H9 (cell line): ENCODE measurements at regions not wholly inside any gene's neighbourhood (a gene's known extent, or its start where the extent isn't known, plus 50 kb on each side); places are given as distances from the start of the nearest gene placed in this dataset.

Experiments used
- DNase-seq: peaks from one replicate; pipeline ENCODE4 v3.0.0-alpha.2; 2017
- H2AFZ ChIP-seq: one replicate; pipeline ENCODE4 v1.6.1; 2013; ENCODE audit warnings: mild to moderate bottlenecking, low read length, control low read depth, moderate library complexity
- H2AK5ac ChIP-seq: 2 replicates; pipeline ENCODE4 v1.6.1; 2013; ENCODE audit warnings: low read length, control low read depth, mixed read lengths; ENCODE audit not compliant: insufficient read length
- H2BK120ac ChIP-seq: one replicate; pipeline ENCODE4 v1.6.1; 2013; ENCODE audit warnings: low read depth, mild to moderate bottlenecking, low read length, control low read depth, inconsistent platforms; ENCODE audit not compliant: poor library complexity, severe bottlenecking
- H2BK12ac ChIP-seq: 2 replicates; pipeline ENCODE4 v1.6.1; 2013; ENCODE audit warnings: low read length, control low read depth, mixed read lengths, low read depth; ENCODE audit not compliant: insufficient read length
- H2BK15ac ChIP-seq: 2 replicates; pipeline ENCODE4 v1.6.1; 2013; ENCODE audit warnings: low read depth, low read length, control low read depth
- H2BK20ac ChIP-seq: one replicate; pipeline ENCODE4 v1.6.1; 2013; ENCODE audit warnings: low read depth, mild to moderate bottlenecking, low read length, control low read depth, inconsistent platforms; ENCODE audit not compliant: poor library complexity, severe bottlenecking
- H2BK5ac ChIP-seq: 2 replicates; pipeline ENCODE4 v1.6.1; 2013; ENCODE audit warnings: low read length, control low read depth, mixed read lengths; ENCODE audit not compliant: insufficient read length
- H3K14ac ChIP-seq: 2 replicates; pipeline ENCODE4 v1.6.1; 2013; ENCODE audit warnings: low read length, control low read depth; ENCODE audit not compliant: insufficient read depth
- H3K18ac ChIP-seq: 2 replicates; pipeline ENCODE4 v1.6.1; 2013; ENCODE audit warnings: low read depth, mild to moderate bottlenecking, mixed read lengths, low read length, control low read depth; ENCODE audit not compliant: insufficient read length
- H3K23ac ChIP-seq: 2 replicates; pipeline ENCODE4 v1.6.1; 2013; ENCODE audit warnings: low read length, control low read depth, mixed read lengths, low read depth; ENCODE audit not compliant: insufficient read length
- H3K23me2 ChIP-seq: 2 replicates; pipeline ENCODE4 v1.6.1; 2013; ENCODE audit warnings: low read depth, mild to moderate bottlenecking, mixed read lengths, low read length, control low read depth; ENCODE audit not compliant: insufficient read length, poor library complexity, severe bottlenecking
- H3K27ac ChIP-seq: 2 replicates; pipeline ENCODE4 v1.5.1; 2013; ENCODE audit warnings: low read length, control low read depth, mixed read lengths, low read depth; ENCODE audit not compliant: insufficient read length
- H3K27me3 ChIP-seq: 2 replicates; pipeline ENCODE4 v1.6.1; 2013; ENCODE audit warnings: low read length, control low read depth, inconsistent platforms; ENCODE audit not compliant: insufficient read depth
- H3K4ac ChIP-seq: 2 replicates; pipeline ENCODE4 v1.6.1; 2013; ENCODE audit warnings: low read depth, mild to moderate bottlenecking, control low read depth, inconsistent platforms, low read length, moderate library complexity
- H3K4me1 ChIP-seq: 2 replicates; pipeline ENCODE4 v1.6.1; 2013; ENCODE audit warnings: low read length, control low read depth, inconsistent platforms; ENCODE audit not compliant: insufficient read depth
- H3K4me2 ChIP-seq: 2 replicates; pipeline ENCODE4 v1.6.1; 2013; ENCODE audit warnings: low read length, control low read depth, mixed read lengths; ENCODE audit not compliant: insufficient read length, insufficient read depth
- H3K56ac ChIP-seq: 2 replicates; pipeline ENCODE4 v1.6.1; 2013; ENCODE audit warnings: low read depth, mild to moderate bottlenecking, mixed read lengths, low read length, control low read depth; ENCODE audit not compliant: insufficient read length
- H3K79me1 ChIP-seq: 2 replicates; pipeline ENCODE4 v1.6.1; 2013; ENCODE audit warnings: low read depth, mild to moderate bottlenecking, moderate library complexity, low read length, control low read depth, inconsistent platforms; ENCODE audit not compliant: insufficient read depth, poor library complexity, severe bottlenecking
- H3K79me2 ChIP-seq: 2 replicates; pipeline ENCODE4 v1.6.1; 2013; ENCODE audit warnings: low read length, control low read depth, inconsistent platforms; ENCODE audit not compliant: insufficient read depth
- H3K9ac ChIP-seq: 2 replicates; pipeline ENCODE4 v1.6.1; 2013; ENCODE audit warnings: low read length, control low read depth, mixed read lengths; ENCODE audit not compliant: insufficient read length; ENCODE audit errors: extremely low read depth
- H3K9me3 ChIP-seq: one replicate; pipeline ENCODE4 v1.6.1; 2013; ENCODE audit warnings: low read depth, low read length, inconsistent platforms; ENCODE audit not compliant: control insufficient read depth
- H3T11ph ChIP-seq: one replicate; pipeline ENCODE4 v1.6.1; 2013; ENCODE audit warnings: mild to moderate bottlenecking, low read length, control low read depth, inconsistent platforms
- H4K20me1 ChIP-seq: one replicate; pipeline ENCODE4 v1.6.1; 2013; ENCODE audit not compliant: control insufficient read depth, insufficient read length, insufficient read depth
- H4K5ac ChIP-seq: 2 replicates; pipeline ENCODE4 v1.6.1; 2013; ENCODE audit warnings: low read depth, mild to moderate bottlenecking, mixed read lengths, low read length, control low read depth; ENCODE audit not compliant: insufficient read length
- H4K8ac ChIP-seq: replicated peaks from 2 replicates; pipeline ENCODE4 v1.6.1; 2013; ENCODE audit warnings: low read length, control low read depth, mixed read lengths, low read depth; ENCODE audit not compliant: insufficient read length
- H4K91ac ChIP-seq: 2 replicates; pipeline ENCODE4 v1.6.1; 2013; ENCODE audit warnings: low read depth, mild to moderate bottlenecking, moderate library complexity, mixed read lengths, low read length, control low read depth; ENCODE audit not compliant: insufficient read length
- H3K27ac Mint-ChIP-seq, 3 experiments: 2 replicates in 2 of 3; 3 replicates in 1 of 3; pipeline ENCODE4 v1.8.0; 2020 to 2021; ENCODE audit warnings: mixed read lengths in 3 of 3, mild to moderate bottlenecking in 1 of 3, moderate library complexity in 1 of 3
- H3K27me3 Mint-ChIP-seq: 2 replicates; pipeline ENCODE4 v1.8.0; 2021; ENCODE audit warnings: low read depth, mild to moderate bottlenecking, moderate library complexity, mixed read lengths
- H3K36me3 Mint-ChIP-seq, 3 experiments: 2 replicates in 2 of 3; 3 replicates in 1 of 3; pipeline ENCODE4 v1.8.0; 2020 to 2021; ENCODE audit warnings: low read depth in 3 of 3, mixed read lengths in 3 of 3; ENCODE audit not compliant: insufficient read depth in 1 of 3
- H3K4me1 Mint-ChIP-seq, 2 experiments: 2 replicates each; pipeline ENCODE4 v1.8.0; 2020; ENCODE audit warnings: mixed read lengths in 2 of 2
- H3K4me3 Mint-ChIP-seq, 2 experiments: 2 replicates in 1 of 2; 3 replicates in 1 of 2; pipeline ENCODE4 v1.8.0; 2020 to 2021; ENCODE audit warnings: mild to moderate bottlenecking in 2 of 2, mixed read lengths in 2 of 2, moderate library complexity in 1 of 2
- H3K9me3 Mint-ChIP-seq, 2 experiments: 2 replicates in 1 of 2; 3 replicates in 1 of 2; pipeline ENCODE4 v1.8.0; 2020; ENCODE audit warnings: mild to moderate bottlenecking in 2 of 2, mixed read lengths in 2 of 2, moderate library complexity in 1 of 2
- CTCF ChIP-seq: fragments of 200-600 bp; sonication (generic); conservative IDR thresholded peaks from 3 replicates; pipeline ENCODE4 v1.8.0; 2021; ENCODE audit warnings: antibody characterized with exemption, mild to moderate bottlenecking
- WGBS: extraction: QIAGEN DNeasy Blood & Tissue Kit; methylation state at CpG from one replicate; pipeline ENCODE4 v1.1.7; 2013; ENCODE audit warnings: missing lambda C conversion rate, low lambda C conversion rate, mixed read lengths; ENCODE audit not compliant: insufficient read length; ENCODE audit errors: extremely low coverage; 5-methylcytosine and 5-hydroxymethylcytosine counted together

DNA sequence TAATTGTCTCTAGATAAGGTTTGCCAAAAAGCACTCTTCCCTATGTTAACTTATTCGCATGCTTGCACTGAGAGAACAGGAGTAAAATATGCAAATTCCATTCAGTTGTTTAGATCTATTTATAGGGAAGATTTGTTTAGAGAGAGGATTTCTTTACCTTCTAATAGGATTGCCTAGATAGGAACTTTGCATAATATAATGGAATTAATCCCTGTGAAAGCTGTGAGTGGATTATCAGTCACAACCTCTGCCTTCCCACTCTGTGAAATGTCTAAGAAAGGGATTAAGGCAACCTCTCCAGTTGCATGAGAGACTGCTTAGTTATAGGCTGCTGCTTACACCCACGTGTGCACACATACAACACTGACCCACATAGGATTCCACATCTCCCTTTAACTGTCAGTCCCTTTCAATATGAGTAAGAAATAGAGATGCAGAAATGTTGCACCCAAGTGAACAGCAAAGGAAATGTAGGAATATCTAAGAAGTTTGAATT, 83.2 kb downstream of the ALG10B start:
- Histone ChIP-seq H3T11ph (no peak overlapping the region), H4K5ac (no peak overlapping the region), H3K79me1 (no peaks in the 10 kb centered on the region), H3K79me2 (no peaks in the 10 kb centered on the region), H3K23ac (no peak overlapping the region), H2BK120ac (no peak overlapping the region), H2BK15ac (no peak overlapping the region), H3K27me3 (no peaks in the 10 kb centered on the region), H2BK12ac (no peak overlapping the region), H3K18ac (no peak overlapping the region), H3K23me2 (no peaks in the 10 kb centered on the region), H3K27ac (no peak overlapping the region), H2AK5ac (no peak overlapping the region), H2AFZ (no peak overlapping the region), H3K9ac (no peak overlapping the region), H3K4ac (no peak overlapping the region), H3K4me1 (no peaks in the 10 kb centered on the region), H3K14ac (no peak overlapping the region), H3K9me3 (no peaks in the 10 kb centered on the region), H3K4me2 (no peak overlapping the region), H3K56ac (no peak overlapping the region), H4K20me1 (no peaks in the 10 kb centered on the region), H4K91ac (no peak overlapping the region), H4K8ac (no peak overlapping the region), H2BK20ac (no peak overlapping the region), H2BK5ac (no peak overlapping the region)
- no peak for DNase-seq
- H3K9me3 Mint-ChIP-seq = peaks cover 18 to 25% of the 10 kb centered on the region in 2 experiments; a peak in 4 of 5 replicates
- H3K27ac Mint-ChIP-seq = no peak overlapping the region
- no peak for TF ChIP-seq CTCF
- peaks cover 13% of the 10 kb centered on the region in 2 experiments for H3K4me1 Mint-ChIP-seq
- WGBS = no CpG with 5 or more reads among the region's 2 CpGs
- no peak overlapping the region for H3K4me3 Mint-ChIP-seq
- peaks cover 0 to 29% (median under 1%) of the 10 kb centered on the region in 3 experiments; a peak in 3 of 7 replicates for H3K36me3 Mint-ChIP-seq
- no peaks in the 10 kb centered on the region for H3K27me3 Mint-ChIP-seq
